Skeletal muscle tissue (tissue), 3 donors: ENCODE measurements at regions not wholly inside any gene's neighbourhood (a gene's known extent, or its start where the extent isn't known, plus 50 kb on each side); places are given as distances from the start of the nearest gene placed in this dataset.

Source experiments
- H3K27ac ChIP-seq: one replicate; pipeline ENCODE4 v1.7.0; 2013; ENCODE audit warnings: mild to moderate bottlenecking, low read depth, low read length, inconsistent platforms
- H3K27me3 ChIP-seq, 3 donors: one replicate each; pipeline ENCODE4 v1.7.0; 2013; ENCODE audit warnings: low read length in 3 of 3; ENCODE audit not compliant: control insufficient read depth in 3 of 3, insufficient read depth in 3 of 3
- H3K36me3 ChIP-seq, 3 donors: one replicate each; pipeline ENCODE4 v1.7.0; 2013; ENCODE audit warnings: low read length in 3 of 3; ENCODE audit not compliant: control insufficient read depth in 3 of 3, insufficient read depth in 3 of 3
- H3K4me1 ChIP-seq, 3 donors: one replicate each; pipeline ENCODE4 v1.7.0; 2013; ENCODE audit warnings: low read length in 3 of 3, mild to moderate bottlenecking in 3 of 3; ENCODE audit not compliant: control insufficient read depth in 3 of 3, insufficient read depth in 3 of 3
- H3K4me3 ChIP-seq, 3 donors: one replicate each; pipeline ENCODE4 v1.7.0; 2013; ENCODE audit warnings: low read length in 3 of 3
- H3K9ac ChIP-seq, 3 donors: one replicate each; pipeline ENCODE4 v1.7.0; 2013; ENCODE audit warnings: low read length in 3 of 3, mild to moderate bottlenecking in 3 of 3, moderate library complexity in 2 of 3, low read depth in 1 of 3
- H3K9me3 ChIP-seq, 3 donors: one replicate each; pipeline ENCODE4 v1.7.0; 2013; ENCODE audit warnings: low read length in 3 of 3; ENCODE audit not compliant: control insufficient read depth in 3 of 3
- donor health status: Osteomylitis.

DNA sequence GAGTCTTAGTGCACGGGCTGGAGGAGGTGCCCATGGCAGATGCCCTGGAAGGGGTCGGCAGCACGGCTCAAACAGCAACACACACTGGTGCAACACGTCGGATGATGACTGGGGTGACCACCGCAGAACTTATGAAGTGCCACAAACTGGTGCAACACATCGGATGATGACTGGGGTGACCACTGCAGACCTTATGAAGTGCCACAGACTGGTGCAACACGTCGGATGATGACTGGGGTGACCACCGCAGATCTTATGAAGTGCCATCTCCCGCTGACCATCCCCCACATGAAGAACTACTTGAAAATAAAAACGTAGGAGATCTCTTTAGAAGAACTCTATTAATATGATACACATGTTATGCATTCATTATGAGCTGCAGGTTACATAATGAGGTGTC, 218.3 kb downstream of the TBXT start:
- Histone ChIP-seq H3K27ac (no peak overlapping the region), H3K4me1 (no peaks in the 10 kb centered on the region), H3K36me3 (no peaks in the 10 kb centered on the region), H3K27me3 (peaks cover 0 to 3% (median 0%) of the 10 kb centered on the region in 3 donors), H3K9ac (no peak overlapping the region), H3K9me3 (no peaks in the 10 kb centered on the region), H3K4me3 (no peak overlapping the region)

DNA sequence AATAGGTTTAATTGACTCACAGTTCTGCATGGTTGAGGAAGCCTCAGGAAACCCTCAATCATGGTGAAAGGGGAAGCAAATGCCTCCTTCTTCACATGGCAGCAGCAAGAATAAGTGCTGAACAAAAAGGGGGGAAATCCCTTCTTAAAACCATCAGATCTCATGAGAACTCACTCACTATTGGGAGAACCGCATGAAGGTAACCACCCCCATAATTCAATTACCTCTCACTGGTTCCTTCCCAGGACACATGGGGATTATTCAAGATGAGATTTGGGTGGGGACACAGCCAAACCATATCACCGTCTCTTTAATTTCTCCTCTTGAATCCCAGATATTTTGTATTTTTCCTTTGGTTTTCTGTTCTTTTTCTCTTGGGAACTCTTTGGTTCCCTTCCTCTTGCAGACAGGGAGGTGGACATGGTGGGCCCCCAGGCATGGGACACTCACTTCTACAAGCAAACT, 223.6 kb downstream of the TBXT start:
- no peaks in the 10 kb centered on the region for H3K27me3 ChIP-seq
- no peaks in the 10 kb centered on the region for H3K9me3 ChIP-seq
- H3K9ac ChIP-seq, result no peak overlapping the region
- no peak overlapping the region for H3K4me3 ChIP-seq
- H3K36me3 ChIP-seq, result no peaks in the 10 kb centered on the region
- H3K27ac ChIP-seq, result no peak overlapping the region
- H3K4me1 ChIP-seq, result no peaks in the 10 kb centered on the region

GRCh38 chr6:165941786-165942185, 225.9 kb downstream of the TBXT start:
- Histone ChIP-seq H3K27ac (no peak overlapping the region), H3K9ac (no peak overlapping the region), H3K36me3 (no peaks in the 10 kb centered on the region), H3K27me3 (no peaks in the 10 kb centered on the region), H3K4me3 (no peak overlapping the region), H3K4me1 (no peaks in the 10 kb centered on the region), H3K9me3 (no peaks in the 10 kb centered on the region)

- Histone ChIP-seq H3K27ac (no peak overlapping the region), H3K4me3 (no peak overlapping the region), H3K27me3 (no peaks in the 10 kb centered on the region), H3K9me3 (no peaks in the 10 kb centered on the region), H3K36me3 (no peaks in the 10 kb centered on the region), H3K9ac (no peak overlapping the region), H3K4me1 (no peaks in the 10 kb centered on the region)
Observed at GRCh38 chr6:165941249-165941775, 226.3 kb downstream of the TBXT start.

DNA sequence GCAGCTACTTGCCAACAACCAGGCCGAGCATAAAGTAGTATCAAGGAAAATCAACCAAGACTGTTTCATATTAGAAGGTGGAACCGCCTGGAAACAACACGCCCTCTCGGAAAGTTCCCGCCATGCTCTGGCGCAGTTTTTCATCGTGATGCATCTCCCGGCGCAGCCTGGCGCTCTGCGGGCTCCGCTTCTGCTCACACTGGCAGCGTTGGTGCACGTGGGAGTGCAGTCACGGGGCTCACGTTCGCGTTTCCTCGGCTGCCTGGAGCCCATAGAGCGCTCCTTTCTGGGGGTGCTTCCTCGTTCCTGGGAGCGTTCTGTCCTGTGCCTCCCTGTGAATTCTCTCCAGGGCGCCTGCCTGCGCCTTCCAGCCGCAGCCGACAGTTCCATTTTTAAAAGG, 227.3 kb downstream of the TBXT start:
- H3K9ac ChIP-seq, result no peak overlapping the region
- H3K4me1 ChIP-seq, result no peaks in the 10 kb centered on the region
- H3K27me3 ChIP-seq, result no peaks in the 10 kb centered on the region
- H3K27ac ChIP-seq, result no peak overlapping the region
- H3K36me3 ChIP-seq, result no peaks in the 10 kb centered on the region
- peaks cover 0 to 3% (median 0%) of the 10 kb centered on the region in 3 donors for H3K9me3 ChIP-seq
- H3K4me3 ChIP-seq, result no peak overlapping the region

DNA sequence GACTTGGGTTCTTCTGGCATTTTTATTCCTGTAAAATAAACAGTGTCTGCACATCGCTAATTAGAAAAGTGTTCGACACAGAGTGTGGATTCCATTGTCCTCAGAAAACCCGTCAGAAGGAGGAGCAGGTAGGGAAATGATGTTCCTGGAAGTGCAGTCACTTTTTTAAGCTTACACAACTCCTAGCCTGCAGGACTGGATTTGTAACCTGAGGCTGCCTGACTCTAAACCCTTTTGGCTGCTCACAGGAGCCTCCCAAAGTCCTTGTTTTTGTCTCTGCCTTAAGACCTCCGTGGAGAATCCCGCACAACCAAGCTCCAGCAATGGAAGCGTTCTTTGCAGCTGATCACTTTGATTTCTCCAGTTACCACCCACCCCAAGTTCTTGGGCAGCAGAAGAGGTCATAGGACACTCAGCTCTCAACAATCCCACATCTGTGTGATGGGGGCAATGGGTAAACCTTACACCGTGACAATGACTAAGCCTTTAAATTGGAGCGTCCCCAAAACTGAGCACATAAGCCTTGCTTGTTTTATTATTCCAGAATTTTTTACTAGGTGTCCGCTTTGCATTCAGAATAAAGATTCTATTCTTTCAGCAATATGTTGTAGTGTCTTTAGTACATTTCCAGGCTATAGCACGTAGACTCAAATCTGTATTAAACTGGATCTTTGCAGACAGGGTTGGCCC, 227.9 kb downstream of the TBXT start:
- no peak overlapping the region for H3K4me3 ChIP-seq
- no peak overlapping the region for H3K27ac ChIP-seq
- no peaks in the 10 kb centered on the region for H3K4me1 ChIP-seq
- H3K9me3 ChIP-seq, result peaks cover 0 to 3% (median 0%) of the 10 kb centered on the region in 3 donors
- no peaks in the 10 kb centered on the region for H3K36me3 ChIP-seq
- H3K9ac ChIP-seq, result no peak overlapping the region
- no peaks in the 10 kb centered on the region for H3K27me3 ChIP-seq

DNA sequence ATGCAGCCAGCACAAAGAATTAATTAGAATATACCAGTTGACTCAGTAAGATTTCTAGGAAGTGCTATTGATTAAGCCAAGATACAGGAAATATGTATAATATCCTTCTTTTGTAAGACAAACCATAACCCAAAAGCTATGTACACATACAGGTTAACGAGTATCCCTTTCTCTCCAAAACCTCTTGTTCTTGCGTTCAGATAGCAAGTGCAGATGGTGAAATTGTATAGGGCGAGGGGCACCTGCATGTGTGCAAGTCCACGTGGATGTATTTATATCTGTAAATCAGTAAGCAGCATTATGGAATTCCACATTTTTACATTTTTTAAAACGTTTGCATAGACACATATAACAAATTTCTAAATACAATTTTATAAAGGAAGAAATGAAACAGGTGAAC, 228.6 kb downstream of the TBXT start:
- Histone ChIP-seq H3K9ac (no peak overlapping the region), H3K27ac (no peak overlapping the region), H3K36me3 (no peaks in the 10 kb centered on the region), H3K9me3 (peaks cover 0 to 3% (median 0%) of the 10 kb centered on the region in 3 donors), H3K27me3 (no peaks in the 10 kb centered on the region), H3K4me1 (no peaks in the 10 kb centered on the region), H3K4me3 (no peak overlapping the region)

DNA sequence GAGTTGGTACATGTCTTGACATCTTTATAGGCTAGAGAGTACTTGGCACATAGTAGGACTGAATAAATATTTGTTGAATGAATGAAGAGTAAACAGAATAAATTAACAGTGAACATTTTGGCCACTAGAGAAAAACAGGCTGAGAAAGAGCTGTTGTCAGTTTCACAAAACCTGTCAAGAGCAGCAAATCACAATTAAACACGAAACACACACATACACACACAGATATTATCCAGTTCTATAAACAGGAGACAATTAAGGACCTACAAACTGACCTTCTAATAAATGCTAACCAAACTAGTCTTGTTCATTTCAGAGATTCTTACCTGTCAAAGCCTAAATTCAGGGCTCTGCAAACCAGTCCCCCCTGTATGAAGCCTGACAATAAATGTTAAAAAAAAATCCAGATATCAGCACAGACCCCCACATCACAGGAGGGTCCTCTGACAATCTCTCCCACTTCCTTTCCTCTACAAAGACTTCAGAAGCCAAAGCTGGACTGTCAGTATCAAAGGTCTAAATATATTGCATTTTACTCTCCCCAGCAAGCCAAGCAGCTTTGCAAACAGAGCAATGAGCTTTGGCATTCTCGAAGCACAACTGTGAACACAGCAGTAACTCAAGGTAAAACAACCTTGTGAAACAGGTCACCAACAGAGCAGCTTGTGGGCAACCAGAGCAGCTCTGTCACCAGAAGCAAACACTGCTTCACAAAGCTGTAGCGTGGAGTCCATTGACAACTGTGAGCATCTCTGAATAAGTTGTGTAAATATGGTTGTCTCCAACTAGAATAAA, 229.9 kb downstream of the TBXT start:
- H3K4me1 ChIP-seq, result no peaks in the 10 kb centered on the region
- no peaks in the 10 kb centered on the region for H3K36me3 ChIP-seq
- H3K27ac ChIP-seq, result no peak overlapping the region
- H3K9me3 ChIP-seq, result peaks cover 0 to 3% (median 0%) of the 10 kb centered on the region in 3 donors
- H3K4me3 ChIP-seq, result no peak overlapping the region
- H3K9ac ChIP-seq, result no peak overlapping the region
- H3K27me3 ChIP-seq, result peaks cover 0 to 3% (median 0%) of the 10 kb centered on the region in 3 donors

DNA sequence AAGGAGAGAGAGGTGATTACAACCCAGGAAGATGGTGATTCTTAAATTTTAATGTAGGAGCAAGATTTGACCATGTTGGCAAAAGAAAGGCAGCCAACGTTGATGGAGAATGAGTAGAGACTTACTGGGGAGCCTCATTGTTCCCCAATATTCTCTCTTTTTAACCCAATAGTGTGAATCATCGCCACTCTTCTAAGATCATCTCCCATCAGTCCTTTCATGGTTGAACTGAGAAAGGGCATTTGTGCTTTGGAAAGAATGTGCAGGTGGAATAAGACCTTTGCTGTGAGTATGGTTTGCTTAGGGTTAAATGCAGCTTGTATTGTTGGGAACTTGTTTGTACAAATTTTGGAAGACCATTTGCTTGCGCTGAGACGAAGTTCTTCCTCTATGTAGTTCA, 231.0 kb downstream of the TBXT start:
- no peaks in the 10 kb centered on the region for H3K36me3 ChIP-seq
- H3K4me1 ChIP-seq, result no peaks in the 10 kb centered on the region
- H3K27me3 ChIP-seq, result peaks cover 0 to 5% (median 0%) of the 10 kb centered on the region in 3 donors
- H3K9ac ChIP-seq, result no peak overlapping the region
- peaks cover 0 to 3% (median 0%) of the 10 kb centered on the region in 3 donors for H3K9me3 ChIP-seq
- no peak overlapping the region for H3K27ac ChIP-seq
- H3K4me3 ChIP-seq, result no peak overlapping the region

GRCh38 chr6:165936096-165936495, 231.6 kb downstream of the TBXT start:
- Histone ChIP-seq H3K9me3 (peaks cover 0 to 3% (median 0%) of the 10 kb centered on the region in 3 donors), H3K4me1 (no peaks in the 10 kb centered on the region), H3K27me3 (peaks cover 0 to 5% (median 0%) of the 10 kb centered on the region in 3 donors), H3K36me3 (no peaks in the 10 kb centered on the region), H3K9ac (no peak overlapping the region), H3K4me3 (no peak overlapping the region), H3K27ac (no peak overlapping the region)
